Liver (tissue), 8 donors: ENCODE measurements at regions not wholly inside any gene's neighbourhood (a gene's known extent, or its start where the extent isn't known, plus 50 kb on each side); places are given as distances from the start of the nearest gene placed in this dataset.

Source experiments
- DNase-seq: peaks from one replicate; pipeline ENCODE4 v3.0.0-alpha.2; 2017; ENCODE audit warnings: low spot score
- H3K27ac ChIP-seq, 2 donors: one replicate each; pipeline ENCODE4 v1.7.0; 2013; ENCODE audit warnings: inconsistent platforms in 2 of 2, low read length in 2 of 2, control low read depth in 1 of 2, low read depth in 1 of 2, mild to moderate bottlenecking in 1 of 2
- H3K27me3 ChIP-seq, 4 donors: one replicate each; pipeline versions ENCODE4 v1.6.1 to v1.7.0; 2013; ENCODE audit warnings: low read length in 3 of 4, inconsistent platforms in 1 of 4, mild to moderate bottlenecking in 1 of 4, moderate library complexity in 1 of 4; ENCODE audit not compliant: control insufficient read depth in 4 of 4, insufficient read depth in 4 of 4
- H3K36me3 ChIP-seq, 4 donors: one replicate each; pipeline versions ENCODE4 v1.6.1 to v1.7.0; 2013; ENCODE audit warnings: low read length in 3 of 4, mild to moderate bottlenecking in 3 of 4, low read depth in 1 of 4, moderate library complexity in 1 of 4; ENCODE audit not compliant: control insufficient read depth in 4 of 4, insufficient read depth in 3 of 4
- H3K4me1 ChIP-seq, 4 donors: one replicate each; pipeline versions ENCODE4 v1.6.1 to v1.7.0; 2013; ENCODE audit warnings: low read length in 3 of 4, mild to moderate bottlenecking in 3 of 4, moderate library complexity in 1 of 4; ENCODE audit not compliant: control insufficient read depth in 4 of 4, insufficient read depth in 4 of 4
- H3K4me3 ChIP-seq, 3 donors: one replicate each; pipeline versions ENCODE4 v1.6.1 to v1.7.0; 2013; ENCODE audit warnings: low read length in 3 of 3, control low read depth in 1 of 3, low read depth in 1 of 3, mild to moderate bottlenecking in 1 of 3
- H3K9ac ChIP-seq, 2 donors: one replicate each; pipeline ENCODE4 v1.7.0; 2013; ENCODE audit warnings: low read length in 2 of 2, mild to moderate bottlenecking in 2 of 2, moderate library complexity in 2 of 2, control low read depth in 1 of 2, low read depth in 1 of 2
- H3K9me3 ChIP-seq, 4 donors: one replicate each; pipeline versions ENCODE4 v1.6.1 to v1.7.0; 2013; ENCODE audit warnings: low read length in 3 of 4; ENCODE audit not compliant: control insufficient read depth in 4 of 4
- ATF3 ChIP-seq: IDR thresholded peaks from 2 replicates; pipeline ENCODE4 v1.6.1; 2016; ENCODE audit warnings: antibody characterized with exemption
- EGR1 ChIP-seq, 2 donors: IDR thresholded peaks; 2 replicates each; pipeline ENCODE4 v1.6.1; 2016 to 2018; ENCODE audit warnings: antibody characterized with exemption in 2 of 2, low read depth in 2 of 2
- FOXA1 ChIP-seq: IDR thresholded peaks from 2 replicates; pipeline ENCODE4 v1.6.1; 2016; ENCODE audit warnings: antibody characterized with exemption
- FOXA2 ChIP-seq: IDR thresholded peaks from 2 replicates; pipeline ENCODE4 v1.6.1; 2016; ENCODE audit warnings: antibody characterized with exemption
- GABPA ChIP-seq, 2 donors: IDR thresholded peaks in 1 of 2; conservative IDR thresholded peaks in 1 of 2; 2 replicates each; pipeline ENCODE4 v1.6.1; 2016; ENCODE audit warnings: antibody characterized with exemption in 2 of 2, mild to moderate bottlenecking in 1 of 2, moderate library complexity in 1 of 2
- HNF4A ChIP-seq, 2 donors: conservative IDR thresholded peaks; 2 replicates each; pipeline ENCODE4 v1.6.1; 2016; ENCODE audit warnings: antibody characterized with exemption in 2 of 2, mild to moderate bottlenecking in 2 of 2
- HNF4G ChIP-seq: IDR thresholded peaks from 2 replicates; pipeline ENCODE4 v1.6.1; 2016; ENCODE audit warnings: antibody characterized with exemption
- JUND ChIP-seq, 2 donors: IDR thresholded peaks; 2 replicates each; pipeline ENCODE4 v1.6.1; 2016; ENCODE audit warnings: antibody characterized with exemption in 2 of 2
- MAX ChIP-seq: IDR thresholded peaks from 2 replicates; pipeline ENCODE4 v1.6.1; 2016; ENCODE audit warnings: antibody characterized with exemption
- NR2F2 ChIP-seq: IDR thresholded peaks from 2 replicates; pipeline ENCODE4 v1.6.1; 2016; ENCODE audit warnings: antibody characterized with exemption
- RAD21 ChIP-seq, 2 donors: IDR thresholded peaks; 2 replicates each; pipeline ENCODE4 v1.6.1; 2016; ENCODE audit warnings: antibody characterized with exemption in 2 of 2, mild to moderate bottlenecking in 2 of 2
- RXRA ChIP-seq, 2 donors: IDR thresholded peaks; 2 replicates each; pipeline ENCODE4 v1.6.1; 2017 to 2018; ENCODE audit warnings: antibody characterized with exemption in 2 of 2, mild to moderate bottlenecking in 1 of 2
- SP1 ChIP-seq: IDR thresholded peaks from 2 replicates; pipeline ENCODE4 v1.6.1; 2018; ENCODE audit warnings: antibody characterized with exemption, mild to moderate bottlenecking
- TAF1 ChIP-seq: conservative IDR thresholded peaks from 2 replicates; pipeline ENCODE4 v1.6.1; 2016; ENCODE audit warnings: antibody characterized with exemption, mild to moderate bottlenecking
- YY1 ChIP-seq: IDR thresholded peaks from 2 replicates; pipeline ENCODE4 v1.6.1; 2016; ENCODE audit warnings: antibody characterized with exemption, mild to moderate bottlenecking
- WGBS: extraction: QIAGEN DNeasy Blood & Tissue Kit; methylation state at CpG from one replicate; pipeline ENCODE4 v1.1.7; 2013; 5-methylcytosine and 5-hydroxymethylcytosine counted together
- TF ChIP-seq, protein P1 (sequence below): IDR thresholded peaks from 2 replicates; pipeline ENCODE4 v1.6.1; 2016; ENCODE audit warnings: antibody characterized with exemption
- TF ChIP-seq, protein P2 (sequence below): fragments of 150-350 bp; IDR thresholded peaks from 2 replicates; pipeline ENCODE4 v1.5.1; 2017; ENCODE audit warnings: improper control_type of control experiment, low read depth, low read length; ENCODE audit not compliant: missing input control
- TF ChIP-seq, protein P3 (sequence below): IDR thresholded peaks from 2 replicates; pipeline ENCODE4 v1.6.1; 2016; ENCODE audit warnings: antibody characterized with exemption, mild to moderate bottlenecking
- donor health status: healthy.
- donor health status: healthy.
- donor health status: healthy.
- donor health status: healthy.
- donor health status: healthy.

DNA sequence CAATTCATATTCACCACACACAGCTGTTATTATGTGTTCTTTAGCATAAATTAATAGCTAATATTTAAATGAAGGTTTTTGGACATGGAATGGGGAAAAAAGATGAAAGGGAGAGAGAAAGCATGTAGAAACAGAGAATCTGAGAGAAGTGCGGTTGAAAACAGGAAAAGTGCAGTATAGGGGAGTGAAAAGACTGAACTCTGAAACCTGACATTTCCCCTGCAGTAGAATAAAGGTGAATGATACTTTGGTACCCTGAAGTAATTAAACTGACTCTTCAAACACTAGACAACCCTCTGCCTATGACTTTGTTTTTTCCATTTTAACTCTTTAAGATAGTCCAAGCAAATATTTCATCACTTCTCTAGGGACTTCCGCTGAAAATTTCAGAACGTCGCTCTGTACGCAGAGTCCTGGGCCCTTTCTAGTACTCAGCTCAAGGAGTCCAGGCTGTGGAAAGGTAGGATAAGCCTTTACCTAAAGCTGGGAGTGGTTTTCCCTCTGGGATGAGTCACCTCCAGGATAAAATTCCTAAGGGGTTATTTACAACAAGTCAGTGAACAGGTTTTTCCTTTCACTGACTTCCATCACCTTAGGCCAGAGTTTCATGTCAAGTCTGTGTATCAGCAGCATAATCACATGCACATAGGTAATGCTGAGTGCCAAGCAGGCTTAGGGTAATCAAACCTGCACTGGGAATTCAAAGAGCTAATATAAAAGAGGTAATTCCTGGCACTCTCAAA is 614.5 kb downstream of the PKHD1 start:
- TF ChIP-seq YY1 (no peak), FOXA2 (no peak), RXRA (IDR thresholded peaks at IDR 0.05) (no peak), HNF4G (no peak), NR2F2 (no peak), TAF1 (no peak), FOXA1 (no peak), SP1 (no peak), GABPA (IDR thresholded peaks at IDR 0.05 in 1 of 2, conservative IDR thresholded peaks at IDR 0.05 in 1 of 2) (no peak), RAD21 (IDR thresholded peaks at IDR 0.05) (no peak), EGR1 (IDR thresholded peaks at IDR 0.05; ENCODE audit: low read depth in 2 of 2) (no peak), HNF4A (conservative IDR thresholded peaks at IDR 0.05) (no peak), JUND (IDR thresholded peaks at IDR 0.05) (no peak), MAX (no peak), ATF3 (no peak)
- TF ChIP-seq, protein P1, sequence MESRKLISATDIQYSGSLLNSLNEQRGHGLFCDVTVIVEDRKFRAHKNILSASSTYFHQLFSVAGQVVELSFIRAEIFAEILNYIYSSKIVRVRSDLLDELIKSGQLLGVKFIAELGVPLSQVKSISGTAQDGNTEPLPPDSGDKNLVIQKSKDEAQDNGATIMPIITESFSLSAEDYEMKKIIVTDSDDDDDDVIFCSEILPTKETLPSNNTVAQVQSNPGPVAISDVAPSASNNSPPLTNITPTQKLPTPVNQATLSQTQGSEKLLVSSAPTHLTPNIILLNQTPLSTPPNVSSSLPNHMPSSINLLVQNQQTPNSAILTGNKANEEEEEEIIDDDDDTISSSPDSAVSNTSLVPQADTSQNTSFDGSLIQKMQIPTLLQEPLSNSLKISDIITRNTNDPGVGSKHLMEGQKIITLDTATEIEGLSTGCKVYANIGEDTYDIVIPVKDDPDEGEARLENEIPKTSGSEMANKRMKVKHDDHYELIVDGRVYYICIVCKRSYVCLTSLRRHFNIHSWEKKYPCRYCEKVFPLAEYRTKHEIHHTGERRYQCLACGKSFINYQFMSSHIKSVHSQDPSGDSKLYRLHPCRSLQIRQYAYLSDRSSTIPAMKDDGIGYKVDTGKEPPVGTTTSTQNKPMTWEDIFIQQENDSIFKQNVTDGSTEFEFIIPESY, result no peak
- TF ChIP-seq, protein P2, sequence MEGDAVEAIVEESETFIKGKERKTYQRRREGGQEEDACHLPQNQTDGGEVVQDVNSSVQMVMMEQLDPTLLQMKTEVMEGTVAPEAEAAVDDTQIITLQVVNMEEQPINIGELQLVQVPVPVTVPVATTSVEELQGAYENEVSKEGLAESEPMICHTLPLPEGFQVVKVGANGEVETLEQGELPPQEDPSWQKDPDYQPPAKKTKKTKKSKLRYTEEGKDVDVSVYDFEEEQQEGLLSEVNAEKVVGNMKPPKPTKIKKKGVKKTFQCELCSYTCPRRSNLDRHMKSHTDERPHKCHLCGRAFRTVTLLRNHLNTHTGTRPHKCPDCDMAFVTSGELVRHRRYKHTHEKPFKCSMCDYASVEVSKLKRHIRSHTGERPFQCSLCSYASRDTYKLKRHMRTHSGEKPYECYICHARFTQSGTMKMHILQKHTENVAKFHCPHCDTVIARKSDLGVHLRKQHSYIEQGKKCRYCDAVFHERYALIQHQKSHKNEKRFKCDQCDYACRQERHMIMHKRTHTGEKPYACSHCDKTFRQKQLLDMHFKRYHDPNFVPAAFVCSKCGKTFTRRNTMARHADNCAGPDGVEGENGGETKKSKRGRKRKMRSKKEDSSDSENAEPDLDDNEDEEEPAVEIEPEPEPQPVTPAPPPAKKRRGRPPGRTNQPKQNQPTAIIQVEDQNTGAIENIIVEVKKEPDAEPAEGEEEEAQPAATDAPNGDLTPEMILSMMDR, result no peak
- TF ChIP-seq, protein P3, sequence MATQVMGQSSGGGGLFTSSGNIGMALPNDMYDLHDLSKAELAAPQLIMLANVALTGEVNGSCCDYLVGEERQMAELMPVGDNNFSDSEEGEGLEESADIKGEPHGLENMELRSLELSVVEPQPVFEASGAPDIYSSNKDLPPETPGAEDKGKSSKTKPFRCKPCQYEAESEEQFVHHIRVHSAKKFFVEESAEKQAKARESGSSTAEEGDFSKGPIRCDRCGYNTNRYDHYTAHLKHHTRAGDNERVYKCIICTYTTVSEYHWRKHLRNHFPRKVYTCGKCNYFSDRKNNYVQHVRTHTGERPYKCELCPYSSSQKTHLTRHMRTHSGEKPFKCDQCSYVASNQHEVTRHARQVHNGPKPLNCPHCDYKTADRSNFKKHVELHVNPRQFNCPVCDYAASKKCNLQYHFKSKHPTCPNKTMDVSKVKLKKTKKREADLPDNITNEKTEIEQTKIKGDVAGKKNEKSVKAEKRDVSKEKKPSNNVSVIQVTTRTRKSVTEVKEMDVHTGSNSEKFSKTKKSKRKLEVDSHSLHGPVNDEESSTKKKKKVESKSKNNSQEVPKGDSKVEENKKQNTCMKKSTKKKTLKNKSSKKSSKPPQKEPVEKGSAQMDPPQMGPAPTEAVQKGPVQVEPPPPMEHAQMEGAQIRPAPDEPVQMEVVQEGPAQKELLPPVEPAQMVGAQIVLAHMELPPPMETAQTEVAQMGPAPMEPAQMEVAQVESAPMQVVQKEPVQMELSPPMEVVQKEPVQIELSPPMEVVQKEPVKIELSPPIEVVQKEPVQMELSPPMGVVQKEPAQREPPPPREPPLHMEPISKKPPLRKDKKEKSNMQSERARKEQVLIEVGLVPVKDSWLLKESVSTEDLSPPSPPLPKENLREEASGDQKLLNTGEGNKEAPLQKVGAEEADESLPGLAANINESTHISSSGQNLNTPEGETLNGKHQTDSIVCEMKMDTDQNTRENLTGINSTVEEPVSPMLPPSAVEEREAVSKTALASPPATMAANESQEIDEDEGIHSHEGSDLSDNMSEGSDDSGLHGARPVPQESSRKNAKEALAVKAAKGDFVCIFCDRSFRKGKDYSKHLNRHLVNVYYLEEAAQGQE, result no peak
- no peak for DNase-seq
- Histone ChIP-seq H3K9ac (no peak overlapping the region), H3K4me1 (no peaks in the 10 kb centered on the region), H3K9me3 (no peaks in the 10 kb centered on the region), H3K36me3 (no peaks in the 10 kb centered on the region), H3K27ac (no peak overlapping the region), H3K27me3 (no peaks in the 10 kb centered on the region), H3K4me3 (no peak overlapping the region)
- WGBS, result 78% methylated on average over 5 of the region's 5 CpGs
